Caco-2 (cell line): ENCODE measurements at regions not wholly inside any gene's neighbourhood (a gene's known extent, or its start where the extent isn't known, plus 50 kb on each side); places are given as distances from the start of the nearest gene placed in this dataset.

ENCODE experiments used
- BruUV-seq: library from RNA; stranded (reverse); fragments of 400-500 nt; replicated peaks from 2 replicates; lab custom pipeline; 2021; lab: Mats Ljungman, UMichigan
- CTCF ChIA-PET: fragments of 300-600 bp; sonication (Branson Sonifier 250); formaldehyde crosslinking; loops from one replicate; lab custom pipeline; 2022; ENCODE audit warnings: antibody characterized with exemption; lab: Charles Lee
- POLR2A ChIA-PET: fragments of 300-600 bp; sonication (Branson Sonifier 250); formaldehyde crosslinking; loops from one replicate; lab custom pipeline; 2022; ENCODE audit warnings: antibody characterized with exemption; lab: Charles Lee
- DNase-seq, 2 experiments: peaks; one replicate each; pipeline versions ENCODE4 v3.0.0 to v3.0.0-alpha.2; 2020 to 2022
- H3K27me3 ChIP-seq: replicated peaks from 2 replicates; pipeline ENCODE4 v1.6.0; 2011; ENCODE audit warnings: low read length; ENCODE audit not compliant: control insufficient read depth, insufficient read depth
- H3K36me3 ChIP-seq: 2 replicates; pipeline ENCODE4 v1.5.1; 2011; ENCODE audit warnings: low read length; ENCODE audit not compliant: control insufficient read depth, insufficient read depth
- H3K4me1 ChIP-seq: fragments of 250-450 bp; sonication (Bioruptor Pico); 2 replicates; pipeline ENCODE4 v1.5.1; 2020; ENCODE audit warnings: mild to moderate bottlenecking
- H3K4me3 ChIP-seq: 2 replicates; pipeline ENCODE4 v1.5.1; 2011; ENCODE audit warnings: low read depth, mild to moderate bottlenecking, control low read depth, low read length
- H3K9me3 ChIP-seq: fragments of 250-450 bp; sonication (Bioruptor Pico); 2 replicates; pipeline ENCODE4 v1.5.1; 2020; ENCODE audit warnings: mild to moderate bottlenecking, moderate library complexity
- H3K27ac Mint-ChIP-seq: one replicate; pipeline ENCODE4 v1.8.0; 2022; ENCODE audit warnings: mixed read lengths; ENCODE audit not compliant: unreplicated experiment
- H3K27me3 Mint-ChIP-seq: one replicate; pipeline ENCODE4 v1.8.0; 2022; ENCODE audit warnings: mixed read lengths; ENCODE audit not compliant: insufficient read depth, unreplicated experiment
- H3K36me3 Mint-ChIP-seq: one replicate; pipeline ENCODE4 v1.8.0; 2022; ENCODE audit warnings: mild to moderate bottlenecking, mixed read lengths; ENCODE audit not compliant: insufficient read depth, unreplicated experiment
- H3K4me1 Mint-ChIP-seq: one replicate; pipeline ENCODE4 v1.8.0; 2022; ENCODE audit warnings: low read depth, mixed read lengths; ENCODE audit not compliant: unreplicated experiment
- H3K4me3 Mint-ChIP-seq: one replicate; pipeline ENCODE4 v1.8.0; 2022; ENCODE audit warnings: mild to moderate bottlenecking, moderate library complexity, mixed read lengths; ENCODE audit not compliant: unreplicated experiment
- H3K9me3 Mint-ChIP-seq: one replicate; pipeline ENCODE4 v1.8.0; 2022; ENCODE audit warnings: mixed read lengths; ENCODE audit not compliant: unreplicated experiment
- intact Hi-C: fragments of 100-400 bp; cut with micrococcal nuclease; formaldehyde crosslinking; loops from one replicate; pipeline ENCODE4 v1.10.0; 2022; ENCODE audit not compliant: unreplicated experiment
- TF ChIP-seq, protein P1 (sequence below), 2 experiments: fragments of 200-600 bp in 1 of 2; IDR thresholded peaks; 1 replicate in 1 of 2; 2 replicates in 1 of 2; pipeline versions ENCODE4 v1.5.1 to v1.8.0; 2011 to 2022; ENCODE audit warnings: antibody characterized with exemption in 1 of 2, control low read depth in 1 of 2, inconsistent platforms in 1 of 2, low read depth in 1 of 2, low read length in 1 of 2, mild to moderate bottlenecking in 1 of 2, moderate library complexity in 1 of 2; ENCODE audit not compliant: insufficient read depth in 1 of 2, severe bottlenecking in 1 of 2, unreplicated experiment in 1 of 2

GRCh38 chr15:45862034-45862433, 227.2 kb downstream of the SQOR start:
- TF ChIP-seq, protein P1, sequence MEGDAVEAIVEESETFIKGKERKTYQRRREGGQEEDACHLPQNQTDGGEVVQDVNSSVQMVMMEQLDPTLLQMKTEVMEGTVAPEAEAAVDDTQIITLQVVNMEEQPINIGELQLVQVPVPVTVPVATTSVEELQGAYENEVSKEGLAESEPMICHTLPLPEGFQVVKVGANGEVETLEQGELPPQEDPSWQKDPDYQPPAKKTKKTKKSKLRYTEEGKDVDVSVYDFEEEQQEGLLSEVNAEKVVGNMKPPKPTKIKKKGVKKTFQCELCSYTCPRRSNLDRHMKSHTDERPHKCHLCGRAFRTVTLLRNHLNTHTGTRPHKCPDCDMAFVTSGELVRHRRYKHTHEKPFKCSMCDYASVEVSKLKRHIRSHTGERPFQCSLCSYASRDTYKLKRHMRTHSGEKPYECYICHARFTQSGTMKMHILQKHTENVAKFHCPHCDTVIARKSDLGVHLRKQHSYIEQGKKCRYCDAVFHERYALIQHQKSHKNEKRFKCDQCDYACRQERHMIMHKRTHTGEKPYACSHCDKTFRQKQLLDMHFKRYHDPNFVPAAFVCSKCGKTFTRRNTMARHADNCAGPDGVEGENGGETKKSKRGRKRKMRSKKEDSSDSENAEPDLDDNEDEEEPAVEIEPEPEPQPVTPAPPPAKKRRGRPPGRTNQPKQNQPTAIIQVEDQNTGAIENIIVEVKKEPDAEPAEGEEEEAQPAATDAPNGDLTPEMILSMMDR (IDR thresholded peaks at IDR 0.05; ENCODE audit: insufficient read depth in 1 of 2, low read depth in 1 of 2, low read length in 1 of 2, severe bottlenecking in 1 of 2, unreplicated experiment in 1 of 2), result no peak
- intact Hi-C loops, result no loop called here
- Mint-ChIP-seq H3K36me3 (peaks cover 4% of the 10 kb centered on the region), H3K4me1 (peaks cover 23% of the 10 kb centered on the region), H3K9me3 (peaks cover 10% of the 10 kb centered on the region), H3K4me3 (no peak overlapping the region), H3K27ac (peak overlapping the region; percentile 70), H3K27me3 (no peaks in the 10 kb centered on the region)
- no peak overlapping the region for H3K4me3 ChIP-seq
- no peaks in the 10 kb centered on the region for H3K9me3 ChIP-seq
- CTCF ChIA-PET, result interaction anchor here (1.2 kb wide), 1 partner anchor 156 kb away, joined by 3 read pairs; no protein-coding TSS in a partner anchor
- BruUV-seq, result no TSS peak
- POLR2A ChIA-PET, result no interaction called here
- peaks cover 17% of the 10 kb centered on the region for H3K4me1 ChIP-seq
- H3K36me3 ChIP-seq, result no peaks in the 10 kb centered on the region
- no peaks in the 10 kb centered on the region for H3K27me3 ChIP-seq
- no peak for DNase-seq

DNA sequence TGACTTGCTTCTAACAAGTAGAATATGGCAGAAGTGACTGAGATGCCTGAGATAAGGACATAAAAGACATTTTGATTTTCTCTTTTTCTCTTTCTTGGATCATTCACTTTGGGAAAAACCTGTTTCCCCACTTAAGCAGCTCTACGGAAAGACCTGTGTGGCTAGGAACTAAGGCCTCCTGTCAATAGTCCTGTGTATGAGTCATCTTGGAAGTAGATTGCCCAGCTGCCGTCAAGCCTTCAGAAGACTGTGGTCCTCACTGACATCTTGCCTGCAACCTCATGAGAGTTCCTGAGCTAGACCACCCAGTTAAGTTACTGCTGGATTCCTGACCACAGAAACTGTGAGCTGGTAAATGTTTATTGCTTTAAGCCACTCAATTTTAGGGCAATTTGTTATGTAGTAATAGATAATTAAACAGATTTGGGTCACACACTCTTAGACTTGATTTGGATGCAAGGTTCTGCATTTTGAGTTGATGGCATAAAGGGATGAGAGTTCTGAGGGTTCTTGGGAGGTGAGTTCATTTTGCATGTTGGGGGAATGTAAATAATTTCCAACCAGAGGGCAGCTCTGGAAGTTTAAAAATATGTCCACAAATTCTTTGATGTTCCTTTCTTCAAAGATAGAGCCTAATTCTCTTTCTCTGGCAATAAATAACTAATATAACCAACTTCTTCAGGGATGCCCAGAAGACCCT, 229.2 kb downstream of the SQOR start:
- Mint-ChIP-seq H3K36me3 (peaks cover 4% of the 10 kb centered on the region), H3K27ac (peak overlapping the region; percentile 70)
- POLR2A ChIA-PET, result no interaction called here

GRCh38 chr15:45866616-45867015, 231.8 kb downstream of the SQOR start:
- Mint-ChIP-seq H3K36me3 (peaks cover 4% of the 10 kb centered on the region), H3K9me3 (peaks cover 11% of the 10 kb centered on the region), H3K4me1 (peaks cover 23% of the 10 kb centered on the region), H3K4me3 (no peak overlapping the region), H3K27me3 (no peaks in the 10 kb centered on the region), H3K27ac (no peak overlapping the region)
- no peaks in the 10 kb centered on the region for H3K27me3 ChIP-seq
- no peak overlapping the region for H3K4me3 ChIP-seq
- ChIA-PET POLR2A (no interaction called here), CTCF (no interaction called here)
- no TSS peak for BruUV-seq
- intact Hi-C loops, result no loop called here
- H3K4me1 ChIP-seq, result peaks cover 17% of the 10 kb centered on the region
- TF ChIP-seq, protein P1 (IDR thresholded peaks at IDR 0.05; ENCODE audit: insufficient read depth in 1 of 2, low read depth in 1 of 2, low read length in 1 of 2, severe bottlenecking in 1 of 2, unreplicated experiment in 1 of 2), result no peak
- no peak for DNase-seq
- H3K9me3 ChIP-seq, result no peaks in the 10 kb centered on the region; the same call in 1 of the 2 replicates
- H3K36me3 ChIP-seq, result no peaks in the 10 kb centered on the region

More for the DNA sequence above, 229.2 kb downstream of the SQOR start:
- CTCF ChIA-PET, result interaction anchor here (1.2 kb wide), 1 partner anchor 250 kb away, joined by 3 read pairs; no protein-coding TSS in a partner anchor
- intact Hi-C loops, result no loop called here
- no TSS peak for BruUV-seq
- H3K4me1 ChIP-seq, result peaks cover 17% of the 10 kb centered on the region
- TF ChIP-seq, protein P1 (IDR thresholded peaks at IDR 0.05; ENCODE audit: insufficient read depth in 1 of 2, low read depth in 1 of 2, low read length in 1 of 2, severe bottlenecking in 1 of 2, unreplicated experiment in 1 of 2), result no peak
- Mint-ChIP-seq H3K9me3 (peaks cover 10% of the 10 kb centered on the region), H3K4me1 (peaks cover 23% of the 10 kb centered on the region), H3K4me3 (no peak overlapping the region), H3K27me3 (no peaks in the 10 kb centered on the region)
- H3K9me3 ChIP-seq, result no peaks in the 10 kb centered on the region
- H3K27me3 ChIP-seq, result no peaks in the 10 kb centered on the region
- H3K4me3 ChIP-seq, result no peak overlapping the region
- H3K36me3 ChIP-seq, result no peaks in the 10 kb centered on the region
- DNase-seq, result peak; percentile 47 to 51
